ENCODE measurements at regions not wholly inside any gene's neighbourhood (a gene's known extent, or its start where the extent isn't known, plus 50 kb on each side); places are given as distances from the start of the nearest gene placed in this dataset.

DNA sequence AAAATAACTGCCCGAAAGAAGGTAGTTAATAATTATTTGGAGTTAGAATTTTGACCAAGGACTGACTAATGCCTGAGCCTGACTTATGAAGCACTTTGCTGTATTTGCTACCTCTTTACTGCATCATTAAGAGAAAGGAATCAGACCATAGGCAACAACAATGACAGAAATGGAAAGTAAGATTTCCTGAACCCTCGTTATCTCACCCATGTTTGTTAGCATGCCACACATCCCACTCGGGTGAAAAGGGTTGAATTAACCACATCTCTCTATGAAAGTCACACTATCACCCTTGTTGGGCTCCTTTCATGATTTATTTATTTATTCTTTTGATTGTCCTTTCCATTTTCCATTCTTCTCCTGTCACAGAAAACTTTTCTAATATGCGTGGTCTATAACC, 59.6 kb downstream of the OLIG3 start:
- DNase-seq, result no peak

- DNase-seq, result no peak
Measured at GRCh38 chr6:137432054-137432611, 62.1 kb downstream of the OLIG3 start.

- DNase-seq, result no peak
Measured at GRCh38 chr6:137430954-137431353, 63.2 kb downstream of the OLIG3 start.

- DNase-seq, result no peak
Measured at GRCh38 chr6:137427656-137428290, 66.4 kb downstream of the OLIG3 start.

- DNase-seq, result no peak
Measured at GRCh38 chr6:137426007-137426689, 68.0 kb downstream of the OLIG3 start.

DNA sequence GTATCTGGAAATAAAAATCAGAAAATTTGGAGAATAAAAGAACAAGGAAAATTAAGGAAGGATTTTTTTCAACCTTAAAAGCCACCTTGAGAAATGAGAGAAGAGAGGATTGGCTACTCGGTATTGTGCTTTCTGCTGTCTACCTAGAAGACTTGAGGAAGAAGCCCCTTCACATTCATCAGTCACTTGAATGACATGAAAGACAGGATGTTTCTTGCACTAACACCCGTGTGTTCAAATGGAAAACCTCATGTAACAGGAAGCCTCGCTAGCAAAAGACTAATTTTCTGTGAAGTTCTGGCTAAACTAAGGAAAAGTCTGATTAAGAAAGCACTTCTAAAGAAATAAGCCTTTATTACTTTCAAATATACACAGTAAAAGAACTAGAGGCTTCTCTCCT, 69.9 kb downstream of the OLIG3 start:
- DNase-seq, result no peak

DNA sequence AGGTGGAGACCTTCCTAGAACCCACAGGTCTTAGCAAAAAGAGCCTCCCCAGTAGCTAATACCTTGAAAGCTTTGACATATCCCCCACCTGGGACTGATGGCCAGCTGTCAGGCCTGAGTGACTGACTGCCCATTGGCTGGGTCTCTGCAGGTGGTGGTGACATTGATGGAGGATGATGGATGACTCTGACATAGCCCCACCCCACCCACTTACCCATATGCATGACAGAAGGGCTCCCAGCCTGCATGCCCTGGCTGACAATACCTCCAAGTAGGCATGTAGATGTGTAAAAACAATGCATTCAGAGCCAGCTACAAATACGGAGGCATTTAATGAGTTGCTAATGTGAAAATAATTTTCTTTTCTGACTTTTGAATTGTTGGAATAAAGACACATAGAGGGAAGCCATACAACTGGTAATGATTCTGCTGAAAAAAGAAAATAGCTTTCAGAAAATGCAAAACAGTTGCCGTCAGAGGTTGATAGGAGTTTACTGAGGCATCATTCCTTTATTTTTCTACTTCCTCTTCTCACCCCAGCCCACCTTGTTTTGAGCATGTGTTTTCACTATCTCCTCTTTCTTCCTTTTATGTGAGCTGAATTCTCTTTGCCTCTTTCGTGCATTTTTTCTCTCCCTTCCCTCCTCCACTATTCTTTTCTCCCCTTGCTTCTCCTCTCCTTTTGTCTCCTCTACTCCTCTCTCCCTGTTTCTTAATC, 70.6 kb downstream of the OLIG3 start:
- DNase-seq, result no peak

DNA sequence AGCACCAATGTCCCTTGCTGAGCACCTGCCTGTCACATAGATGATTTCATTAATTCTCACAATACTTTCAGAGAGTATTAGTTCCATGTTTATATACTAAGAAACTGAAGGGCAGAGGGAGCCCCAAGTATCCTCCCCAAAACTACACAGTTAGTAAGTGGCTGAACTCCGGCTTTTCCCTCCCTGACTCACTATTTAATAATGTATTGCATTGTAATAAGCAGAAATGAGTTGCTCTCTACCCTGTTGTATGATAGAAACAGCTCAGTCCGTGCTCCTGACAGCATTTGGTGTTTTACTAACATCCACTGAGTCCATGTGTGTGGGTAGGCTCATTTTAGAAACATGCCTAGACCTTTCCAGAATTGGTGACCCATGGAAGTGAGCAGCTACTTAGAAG, 76.8 kb downstream of the OLIG3 start:
- no peak for DNase-seq

DNA sequence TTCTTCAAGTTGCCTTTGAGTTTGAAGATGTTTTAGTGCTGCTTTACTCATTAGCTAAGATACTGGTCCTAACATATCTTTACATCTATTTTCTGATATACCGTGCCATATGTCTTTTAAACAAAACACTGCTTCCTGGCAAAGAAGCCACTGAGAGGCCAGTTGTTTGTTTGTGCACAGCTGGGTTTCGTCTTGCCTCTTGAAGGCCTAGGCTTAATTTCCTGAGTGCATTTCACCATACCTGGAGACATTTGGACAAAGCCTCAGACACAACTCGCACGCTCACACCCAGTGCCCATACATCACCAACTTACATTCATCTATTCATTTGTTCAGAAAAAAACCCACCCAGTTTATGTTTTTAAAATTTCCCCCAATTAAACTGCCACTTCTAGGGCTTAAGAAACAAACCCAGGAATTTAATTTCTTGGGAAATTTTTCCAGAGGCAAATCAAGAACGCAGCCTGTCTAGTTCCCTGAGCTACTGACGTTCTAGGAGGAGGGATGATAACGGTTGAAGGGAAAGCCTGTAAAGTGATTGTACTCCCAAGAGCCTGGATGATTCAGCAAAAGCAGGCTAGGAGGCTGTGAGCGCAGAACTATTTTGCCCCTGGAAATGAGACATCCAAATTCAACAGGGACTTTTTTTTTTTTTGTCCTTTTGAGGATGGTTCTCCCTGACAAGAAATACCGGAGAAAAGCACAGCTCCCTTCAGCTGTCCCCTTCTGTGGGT, 77.7 kb downstream of the OLIG3 start:
- DNase-seq, result no peak

- no peak for DNase-seq
Measured at GRCh38 chr6:137415834-137416190, 78.4 kb downstream of the OLIG3 start.

DNA sequence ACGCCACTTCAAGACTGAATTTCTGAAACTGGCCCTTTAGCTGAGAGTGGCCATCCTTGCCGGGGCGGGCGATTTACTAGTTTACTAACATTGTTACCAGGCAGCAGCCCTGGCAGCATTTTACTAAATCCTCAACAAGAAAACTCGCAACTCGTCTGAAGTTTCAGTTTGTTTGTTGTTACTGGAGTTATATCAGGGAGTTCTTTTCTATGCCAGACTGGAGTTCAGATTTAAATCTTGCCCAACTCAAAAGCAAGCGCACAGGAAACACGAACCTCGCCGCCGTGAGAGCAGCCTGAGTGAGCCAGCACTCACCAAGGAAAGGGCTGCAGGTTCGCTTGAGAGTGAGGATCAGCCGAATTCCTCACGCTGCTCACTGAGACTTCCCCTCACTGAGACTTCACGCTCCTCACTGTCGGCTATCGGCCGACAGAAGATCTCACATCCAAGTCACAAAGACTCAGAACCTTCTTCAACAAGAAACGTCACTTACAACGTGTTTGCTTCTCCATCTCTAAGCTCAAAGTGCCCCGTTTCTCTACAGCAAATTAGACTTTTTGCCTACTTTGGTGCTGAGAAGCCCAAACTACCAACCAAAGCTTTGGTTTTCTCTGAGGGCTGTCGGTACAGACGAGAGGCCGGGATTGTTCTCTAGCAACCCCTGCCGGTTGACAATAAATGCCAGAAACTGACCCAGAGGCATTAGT, 78.9 kb downstream of the OLIG3 start:
- DNase-seq, result no peak

- no peak for DNase-seq
Measured at GRCh38 chr6:137414599-137414998, 79.6 kb downstream of the OLIG3 start.

DNA sequence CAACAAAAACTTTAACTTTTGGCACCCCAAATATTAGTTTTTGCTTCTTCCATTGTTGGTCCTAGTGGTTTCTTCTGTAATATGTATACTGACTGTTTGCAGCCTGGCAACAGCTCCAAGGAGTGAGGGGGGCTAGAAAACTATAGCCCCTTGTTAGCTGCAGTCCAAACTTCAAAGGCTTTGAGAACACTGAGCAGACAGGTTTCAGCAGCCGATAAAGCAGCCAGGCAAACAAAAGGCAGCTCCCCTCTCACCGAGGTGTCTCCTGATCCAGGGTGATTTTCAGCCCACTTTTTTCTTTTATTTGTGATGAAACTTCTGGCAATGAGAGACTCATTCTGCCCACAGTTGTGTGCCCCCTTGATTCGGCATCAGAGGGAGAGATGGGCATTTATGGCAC, 80.7 kb downstream of the OLIG3 start:
- no peak for DNase-seq

DNA sequence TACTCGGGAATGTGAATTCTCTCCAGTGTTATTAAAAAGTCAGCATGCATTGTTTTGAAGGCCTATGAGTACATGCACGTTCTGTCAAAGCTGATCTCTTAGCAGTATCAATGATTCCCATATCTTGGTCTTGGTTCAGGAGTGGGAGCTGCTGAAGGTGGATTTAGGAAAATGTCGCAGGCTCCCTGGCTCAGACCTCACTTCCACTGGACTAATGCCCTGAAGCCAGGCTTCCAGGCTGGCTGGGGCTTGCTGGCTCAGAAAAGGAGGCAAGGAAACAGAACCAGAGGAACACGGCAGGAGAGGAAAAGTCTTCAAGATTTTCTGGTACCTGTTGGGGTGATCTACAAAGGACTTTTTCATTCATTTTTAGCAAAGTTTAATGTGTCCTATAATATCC, 81.6 kb downstream of the OLIG3 start:
- no peak for DNase-seq

- no peak for DNase-seq
Measured at GRCh38 chr6:137409266-137409777, 84.9 kb downstream of the OLIG3 start.

DNA sequence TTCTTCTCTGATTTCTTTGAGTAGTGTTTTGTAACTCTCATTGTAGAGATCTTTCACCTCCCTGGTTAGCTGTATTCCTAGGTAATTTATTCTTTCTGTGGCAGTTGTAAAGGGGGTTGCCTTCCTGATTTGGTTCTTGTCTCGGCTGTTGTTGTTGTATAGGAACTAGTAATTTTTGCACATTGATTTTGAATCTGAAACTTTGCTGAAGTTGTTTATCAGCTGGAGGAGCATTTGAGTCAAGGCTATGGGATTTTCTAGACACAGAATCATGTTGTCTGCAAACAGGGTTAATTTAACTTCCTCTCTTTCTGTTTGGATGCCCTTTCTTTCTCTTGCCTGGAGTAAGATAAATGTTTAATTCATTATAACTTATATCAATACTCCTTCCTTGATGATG, 86.4 kb downstream of the OLIG3 start:
- DNase-seq, result no peak

DNA sequence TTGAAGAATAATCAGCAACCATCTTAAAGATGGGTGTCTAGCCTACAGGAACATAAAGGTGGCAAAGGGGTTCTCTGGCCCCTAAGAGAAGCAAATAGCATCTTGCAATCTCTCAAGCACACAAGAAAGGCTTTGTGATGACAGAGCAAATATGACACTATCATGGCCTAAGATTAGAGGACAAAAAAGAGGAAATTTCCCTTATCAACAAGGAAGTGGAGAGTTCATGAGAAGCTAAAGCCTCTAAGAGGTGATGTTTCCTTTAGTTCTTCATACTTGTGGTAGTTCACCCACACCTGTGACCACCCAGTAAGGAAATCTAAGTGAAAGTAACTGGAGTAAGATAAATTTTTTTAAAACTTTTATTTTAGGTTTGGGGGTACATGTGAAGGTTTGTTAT, 88.4 kb downstream of the OLIG3 start:
- DNase-seq, result no peak

DNA sequence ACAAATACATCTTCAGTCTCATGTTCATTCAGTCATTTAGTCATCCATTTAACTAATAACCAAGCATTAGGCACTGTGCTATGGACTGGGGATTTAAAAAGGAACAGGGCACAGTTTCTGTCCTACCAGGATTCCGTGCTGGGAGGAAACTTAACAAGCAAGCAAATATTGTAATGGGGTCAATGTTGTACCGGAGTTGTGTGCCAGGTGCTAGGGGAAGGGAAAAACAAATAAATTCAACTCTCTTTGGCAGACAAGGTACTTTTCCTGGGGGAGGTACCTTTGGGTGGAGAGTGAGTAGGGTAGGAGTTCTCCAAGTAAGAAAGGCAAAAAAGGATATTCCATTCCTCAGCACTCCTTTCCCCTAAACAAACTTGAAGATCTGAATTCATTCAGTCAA, 90.3 kb downstream of the OLIG3 start:
- DNase-seq, result no peak

DNA sequence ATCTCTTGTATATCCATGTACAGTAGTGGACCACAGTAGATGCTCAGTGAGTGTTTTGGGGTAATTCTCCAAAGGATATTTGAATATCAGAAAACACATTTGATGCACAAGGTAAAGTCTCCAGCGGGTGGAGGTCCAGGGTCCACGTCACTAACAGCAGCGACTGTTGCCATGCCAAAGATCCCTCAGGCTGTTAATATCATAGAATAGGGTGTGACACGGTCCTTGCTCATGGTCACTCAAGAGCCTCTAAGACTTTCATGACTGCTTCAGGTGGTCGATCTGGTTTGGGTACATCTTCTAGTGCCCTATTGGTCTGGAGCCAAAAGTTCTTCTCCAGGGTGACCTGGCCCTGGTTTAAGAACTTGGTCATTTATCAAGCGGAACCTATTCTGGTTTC, 90.8 kb downstream of the OLIG3 start:
- DNase-seq, result no peak

GRCh38 chr6:137402143-137402680, 92.0 kb downstream of the OLIG3 start:
- DNase-seq, result no peak

DNA sequence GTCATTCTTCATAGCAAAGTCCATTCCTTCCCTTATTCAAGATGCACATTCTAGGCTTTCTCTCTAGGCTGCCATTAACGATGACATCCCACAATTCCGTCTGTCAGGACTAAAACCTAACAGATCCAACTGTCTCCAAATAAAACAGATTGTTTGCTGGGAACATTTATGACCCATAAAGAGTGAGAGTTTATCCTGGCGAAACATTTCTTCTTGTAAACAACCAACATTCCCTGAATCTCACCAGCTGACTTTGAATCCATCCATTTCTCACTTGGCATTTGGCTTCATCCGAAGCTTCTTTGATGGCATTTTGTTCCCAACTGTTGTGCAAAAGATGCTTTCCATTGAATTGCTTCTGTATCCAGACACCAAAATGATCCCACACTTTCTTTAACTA, 93.1 kb downstream of the OLIG3 start:
- no peak for DNase-seq

DNA sequence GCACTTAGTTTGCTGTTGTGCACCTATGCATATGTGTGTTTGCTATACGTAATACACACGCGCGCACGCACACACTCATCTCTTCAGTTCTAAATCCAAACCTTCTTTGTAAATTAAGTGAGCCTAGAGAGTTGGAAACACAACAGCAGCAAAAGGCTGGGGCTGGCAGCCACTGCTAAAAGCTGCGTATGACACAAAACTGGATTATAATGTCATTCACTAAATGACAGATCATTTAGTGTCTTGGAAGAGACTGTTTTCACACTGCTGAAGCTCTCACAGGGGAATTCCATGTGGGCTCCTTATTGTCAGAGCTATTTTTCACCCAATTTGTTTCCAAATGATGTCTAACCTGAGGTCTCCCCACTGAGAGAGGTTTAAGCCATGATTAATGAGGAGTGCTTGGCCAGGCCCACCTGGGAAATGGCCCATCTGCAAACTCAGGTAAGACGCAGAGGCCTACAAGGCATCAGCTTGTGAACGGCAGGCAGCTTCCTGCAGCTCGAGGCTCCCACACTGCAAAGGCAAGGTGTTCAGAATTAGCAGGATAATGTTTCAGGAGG, 94.2 kb downstream of the OLIG3 start:
- DNase-seq, result no peak
